Left ventricle myocardium superior (tissue), 1 donor: ENCODE measurements at regions not wholly inside any gene's neighbourhood (a gene's known extent, or its start where the extent isn't known, plus 50 kb on each side); places are given as distances from the start of the nearest gene placed in this dataset.

Experiments used
- ATAC-seq: fragments of 200-7000 bp; cut with Tn5 transposase; one replicate; pipeline ENCODE4 v1.9.1; 2020; ENCODE audit warnings: mild to moderate bottlenecking, moderate library complexity
- DNase-seq: peaks from one replicate; pipeline ENCODE4 v3.0.0-alpha.2; 2020
- intact Hi-C: fragments of 100-400 bp; cut with micrococcal nuclease; formaldehyde crosslinking; loops from one replicate; pipeline ENCODE4 v1.11.0; 2022
- microRNA-seq: library from miRNA; unstranded; fragments of <30 nt; microRNA quantifications from one replicate; pipeline ENCODE4 v1.2.0, GENCODE V29; 2020; ENCODE audit warnings: borderline number of aligned reads
- donor health status: DM: no; HTN: yes; CAD: no; lungs with severe emphysema.

DNA sequence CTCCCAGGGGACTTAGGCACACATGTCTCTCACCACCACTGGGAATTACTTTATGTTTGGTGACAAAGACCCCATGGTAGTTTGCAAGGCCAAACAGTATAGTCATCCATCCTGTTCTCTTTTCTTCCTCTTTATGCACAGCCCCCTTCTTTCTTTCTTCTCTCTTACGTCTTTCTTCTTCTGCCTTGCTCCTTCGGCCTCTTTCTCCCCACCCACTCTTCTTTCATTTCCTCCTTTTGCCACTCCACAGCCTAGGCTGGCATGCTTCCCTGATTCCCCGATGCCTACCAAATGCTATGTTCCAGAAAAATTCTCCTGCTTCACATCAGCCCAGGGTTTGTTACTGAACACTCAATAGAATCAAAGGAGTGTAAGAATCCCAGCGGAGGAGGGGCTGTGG, 62.4 kb upstream of the MKLN1 start:
- DNase-seq, result no peak
- intact Hi-C loops, result no loop called here
- ATAC-seq, result no peak

DNA sequence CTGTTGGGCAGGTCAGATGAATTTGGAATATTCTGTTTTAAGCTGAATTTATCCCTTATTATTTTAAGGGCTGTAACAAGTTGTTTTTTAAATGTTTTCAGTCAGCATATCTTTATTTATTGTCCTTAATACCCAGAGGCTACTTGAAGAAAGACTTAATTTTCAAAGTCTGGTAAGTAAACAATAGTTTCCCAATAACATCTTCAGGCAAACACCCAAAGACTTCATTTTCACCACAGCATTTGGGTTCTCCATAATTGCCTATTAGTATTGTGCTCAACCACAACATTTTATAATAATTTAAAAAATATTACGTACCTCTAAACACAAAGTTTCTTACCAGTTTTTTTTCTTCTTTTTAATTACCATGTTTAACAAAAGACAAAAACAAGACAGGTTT, 60.0 kb upstream of the MKLN1 start:
- intact Hi-C loops, result no loop called here
- DNase-seq, result no peak
- no peak for ATAC-seq

DNA sequence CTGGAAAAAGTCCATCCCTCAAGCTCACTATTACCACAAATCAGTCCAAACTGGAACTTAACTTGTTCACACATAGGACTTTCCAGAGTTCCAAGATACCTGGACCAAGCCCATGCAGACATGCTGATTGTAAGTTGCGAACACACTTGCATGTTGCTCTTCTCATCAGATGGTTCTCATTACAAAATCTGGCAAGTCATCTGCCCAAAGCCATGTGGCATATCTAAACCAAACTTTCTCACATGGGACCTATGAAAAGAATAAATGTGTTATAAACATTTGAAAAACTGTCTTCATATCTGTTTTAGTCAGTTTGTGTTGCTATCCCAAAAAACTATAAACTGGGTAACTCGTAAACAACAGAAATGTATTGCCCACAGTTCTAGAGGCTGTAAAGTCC, 58.8 kb upstream of the MKLN1 start:
- intact Hi-C loops, result no loop called here
- no peak for ATAC-seq
- no peak for DNase-seq

DNA sequence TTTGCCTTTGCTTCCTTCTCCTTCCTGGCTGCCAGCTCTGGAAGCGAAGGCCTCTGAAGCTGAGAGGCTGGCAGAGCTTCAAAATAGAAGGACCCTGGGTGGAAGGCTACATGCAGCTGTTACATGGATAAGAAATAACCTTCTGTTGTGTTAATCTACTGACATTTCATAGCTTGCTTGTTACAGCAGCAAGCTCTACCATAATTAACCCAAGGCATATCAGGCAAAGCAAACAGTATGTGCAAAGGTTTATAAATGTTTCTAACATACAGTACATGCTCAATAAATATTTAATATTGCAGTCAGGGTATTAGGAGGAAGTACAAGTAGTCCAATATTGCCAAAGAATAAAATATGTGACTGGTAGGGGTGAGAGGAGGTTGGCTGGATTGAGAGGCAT, 55.6 kb upstream of the MKLN1 start:
- intact Hi-C loops, result no loop called here
- DNase-seq (no peak), ATAC-seq (no peak)

DNA sequence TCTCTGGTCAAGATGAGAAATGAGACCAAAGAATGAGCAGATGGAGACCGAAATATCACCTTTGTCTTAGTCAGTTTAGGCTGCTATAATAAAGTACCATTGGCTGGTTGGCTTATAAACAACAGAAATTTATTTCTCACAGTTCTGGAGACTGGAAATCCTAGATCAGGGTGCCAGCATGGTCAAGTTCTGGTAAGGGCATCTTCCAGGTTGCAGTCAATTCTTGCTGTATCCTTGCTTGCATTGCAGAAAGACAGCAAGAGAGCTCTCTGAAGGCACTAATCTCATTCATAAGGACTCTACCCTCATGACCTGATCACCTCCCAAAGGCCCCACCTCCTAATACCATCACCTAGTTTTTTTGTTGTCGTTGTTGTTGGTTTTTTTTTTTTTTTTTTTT, 52.7 kb upstream of the MKLN1 start:
- ATAC-seq (no peak), DNase-seq (no peak)
- intact Hi-C loops, result no loop called here

DNA sequence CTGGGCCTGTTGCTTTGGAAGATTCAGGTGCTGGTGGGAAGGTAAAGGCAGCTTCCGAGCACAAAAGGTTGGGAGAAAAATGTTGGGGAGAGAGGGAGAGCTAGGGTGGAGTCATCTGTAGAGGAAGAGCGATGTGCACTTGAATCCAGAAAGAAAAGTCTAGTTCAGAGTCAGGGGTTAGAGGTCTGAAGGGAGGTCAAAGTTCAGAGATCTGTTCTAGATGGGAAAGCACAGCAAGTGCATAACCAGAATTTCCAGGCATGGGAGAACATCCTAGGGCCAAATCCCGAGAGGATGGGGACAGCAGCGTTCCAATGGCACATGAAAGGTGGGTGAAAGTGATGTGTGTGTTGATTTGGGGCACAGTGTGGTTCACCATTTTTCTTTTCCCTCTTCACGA, 51.5 kb upstream of the MKLN1 start:
- no peak for ATAC-seq
- intact Hi-C loops, result no loop called here
- DNase-seq, result no peak

DNA sequence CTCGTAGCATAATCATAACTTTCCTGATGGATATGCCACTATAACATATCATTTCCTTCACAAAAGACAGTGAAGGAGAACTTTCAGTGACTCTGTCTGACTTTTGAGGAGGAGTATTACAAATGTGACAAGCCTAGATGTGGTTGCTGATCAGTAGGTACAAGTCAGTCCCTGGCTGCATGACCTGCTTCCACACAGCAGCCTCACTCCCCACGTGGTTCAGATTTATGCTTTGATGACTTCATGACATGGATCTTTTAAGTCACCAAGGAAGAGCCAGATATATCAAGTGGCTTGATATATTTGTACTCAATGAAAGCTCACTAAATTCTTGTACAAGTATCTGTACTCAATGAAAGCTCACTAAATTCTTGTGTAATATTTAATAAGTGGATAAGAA, 50.9 kb upstream of the MKLN1 start:
- DNase-seq (no peak), ATAC-seq (no peak)
- intact Hi-C loops, result no loop called here

Small RNA genes lying in the stretch of these regions (microRNA-seq; reads per million reads assigned to microRNA genes)
- 5,398 reads per million, percentile 91 among the genes with 10 or more reads in this experiment for gene MIR29A
